SK-N-SH treated with all-trans-retinoic acid at 6 μM for 48 hours (cell line): ENCODE measurements at regions not wholly inside any gene's neighbourhood (a gene's known extent, or its start where the extent isn't known, plus 50 kb on each side); places are given as distances from the start of the nearest gene placed in this dataset.

Experiments used
- ATAC-seq: fragments of 200-7000 bp; cut with Tn5 transposase; 3 replicates; pipeline ENCODE4 v1.9.1; 2020; ENCODE audit warnings: mild to moderate bottlenecking, moderate library complexity
- ARNTL ChIP-seq: fragments of 450-650 bp; formaldehyde crosslinking; IDR thresholded peaks from 2 replicates; pipeline ENCODE4 v1.5.0; 2020; ENCODE audit warnings: low read depth, mild to moderate bottlenecking, moderate library complexity, borderline replicate concordance
- BACH2 ChIP-seq: fragments of 250-450 bp; sonication (Bioruptor Pico); IDR thresholded peaks from 2 replicates; pipeline ENCODE4 v1.9.0; 2021; ENCODE audit warnings: mild to moderate bottlenecking, borderline replicate concordance
- CREB5 ChIP-seq: fragments of 250-450 bp; sonication (Bioruptor Pico); IDR thresholded peaks from 2 replicates; pipeline ENCODE4 v1.5.1; 2020; ENCODE audit warnings: low read depth, mild to moderate bottlenecking, moderate library complexity
- CSDC2 ChIP-seq: fragments of 250-450 bp; sonication (Bioruptor Pico); IDR thresholded peaks from 2 replicates; pipeline ENCODE4 v1.5.0; 2020; ENCODE audit warnings: mild to moderate bottlenecking, moderate library complexity
- CSRNP3 ChIP-seq: fragments of 250-450 bp; sonication (Bioruptor Pico); IDR thresholded peaks from 2 replicates; pipeline ENCODE4 v1.5.1; 2021; ENCODE audit warnings: mild to moderate bottlenecking, moderate library complexity
- GLIS3 ChIP-seq: fragments of 250-450 bp; sonication (Bioruptor Pico); IDR thresholded peaks from 2 replicates; pipeline ENCODE4 v1.5.0; 2020; ENCODE audit warnings: mild to moderate bottlenecking, moderate library complexity
- OSR1 ChIP-seq: fragments of 250-450 bp; sonication (Bioruptor Pico); IDR thresholded peaks from 2 replicates; pipeline ENCODE4 v1.8.0; 2022; ENCODE audit warnings: moderate library complexity, mild to moderate bottlenecking, inconsistent platforms
- PATZ1 ChIP-seq: fragments of 250-450 bp; sonication (Bioruptor Pico); IDR thresholded peaks from 2 replicates; pipeline ENCODE4 v1.8.0; 2020; ENCODE audit warnings: mild to moderate bottlenecking, moderate library complexity, borderline replicate concordance
- POU6F1 ChIP-seq: fragments of 250-450 bp; sonication (Bioruptor Pico); IDR thresholded peaks from 2 replicates; pipeline ENCODE4 v1.8.0; 2021; ENCODE audit warnings: low read depth, mild to moderate bottlenecking, moderate library complexity, borderline replicate concordance
- PPARA ChIP-seq: fragments of 250-450 bp; sonication (Bioruptor Pico); IDR thresholded peaks from 2 replicates; pipeline ENCODE4 v1.5.0; 2020; ENCODE audit warnings: mild to moderate bottlenecking, borderline replicate concordance
- RARB ChIP-seq: fragments of 250-450 bp; sonication (Bioruptor Pico); IDR thresholded peaks from 2 replicates; pipeline ENCODE4 v1.8.0; 2021; ENCODE audit warnings: mild to moderate bottlenecking, moderate library complexity
- SNAI2 ChIP-seq: fragments of 250-450 bp; sonication (Bioruptor Pico); IDR thresholded peaks from 2 replicates; pipeline ENCODE4 v1.5.0; 2020; ENCODE audit warnings: mild to moderate bottlenecking, moderate library complexity
- TCF4 ChIP-seq: fragments of 250-450 bp; sonication (Bioruptor Pico); IDR thresholded peaks from 2 replicates; pipeline ENCODE4 v1.8.0; 2021; ENCODE audit warnings: mild to moderate bottlenecking, moderate library complexity, borderline replicate concordance
- TSHZ2 ChIP-seq: fragments of 250-450 bp; sonication (Bioruptor Pico); IDR thresholded peaks from 2 replicates; pipeline ENCODE4 v1.5.0; 2020; ENCODE audit warnings: mild to moderate bottlenecking, moderate library complexity
- ZC3H10 ChIP-seq: fragments of 250-450 bp; sonication (Bioruptor Pico); IDR thresholded peaks from 2 replicates; pipeline ENCODE4 v1.5.1; 2021; ENCODE audit warnings: mild to moderate bottlenecking, moderate library complexity
- ZFP3 ChIP-seq: fragments of 250-450 bp; sonication (Bioruptor Pico); IDR thresholded peaks from 2 replicates; pipeline ENCODE4 v1.5.0; 2020; ENCODE audit warnings: mild to moderate bottlenecking, moderate library complexity
- ZFP30 ChIP-seq: fragments of 450-650 bp; formaldehyde crosslinking; IDR thresholded peaks from 2 replicates; pipeline ENCODE4 v1.5.0; 2022; ENCODE audit warnings: mild to moderate bottlenecking, moderate library complexity
- ZNF565 ChIP-seq: fragments of 450-650 bp; formaldehyde crosslinking; conservative IDR thresholded peaks from 2 replicates; pipeline ENCODE4 v1.5.0; 2020; ENCODE audit warnings: low read depth, mild to moderate bottlenecking, moderate library complexity
- ZNF70 ChIP-seq: fragments of 450-650 bp; formaldehyde crosslinking; IDR thresholded peaks from 2 replicates; pipeline ENCODE4 v1.5.0; 2020; ENCODE audit warnings: mild to moderate bottlenecking, moderate library complexity
- ZNF8 ChIP-seq: fragments of 450-650 bp; formaldehyde crosslinking; IDR thresholded peaks from 2 replicates; pipeline ENCODE4 v1.5.0; 2020; ENCODE audit warnings: mild to moderate bottlenecking, moderate library complexity

- no peak for TF ChIP-seq ZFP30 (CRISPR knock-in tag)
- no peak for ATAC-seq
These were observed 61.0 kb upstream of the NANOS1 start for GRCh38 chr10:118968482-118968881.

- no peak for ATAC-seq
- TF ChIP-seq GLIS3 (CRISPR knock-in tag) (no peak), ZFP3 (CRISPR knock-in tag) (peak; percentile 87)
These were observed 60.5 kb upstream of the NANOS1 start for GRCh38 chr10:118969014-118969413.

GRCh38 chr10:118970770-118971169 lies 58.7 kb upstream of the NANOS1 start:
- ATAC-seq = no peak
- TF ChIP-seq TSHZ2 (CRISPR knock-in tag) = no peak
- TF ChIP-seq CSRNP3 (CRISPR knock-in tag) = no peak
- no peak for TF ChIP-seq CSDC2 (CRISPR knock-in tag)
- no peak for TF ChIP-seq ZFP30 (CRISPR knock-in tag)
- no peak for TF ChIP-seq SNAI2 (CRISPR knock-in tag)
- TF ChIP-seq ZC3H10 (CRISPR knock-in tag) = no peak
- no peak for TF ChIP-seq POU6F1 (CRISPR knock-in tag)
- TF ChIP-seq PPARA (CRISPR knock-in tag) = no peak
- no peak for TF ChIP-seq ZNF8 (CRISPR knock-in tag)
- TF ChIP-seq ZNF565 = no peak
- TF ChIP-seq PATZ1 (CRISPR knock-in tag) = no peak
- no peak for TF ChIP-seq ZFP3 (CRISPR knock-in tag)
- no peak for TF ChIP-seq OSR1 (CRISPR knock-in tag)
- no peak for TF ChIP-seq TCF4 (CRISPR knock-in tag)

- ATAC-seq = no peak
- TF ChIP-seq ARNTL (no peak), RARB (CRISPR knock-in tag) (no peak), ZC3H10 (CRISPR knock-in tag) (no peak), ZNF70 (CRISPR knock-in tag) (no peak), ZNF565 (no peak)
- TF ChIP-seq, all 23 proteins: peak for 0
These were observed 58.3 kb upstream of the NANOS1 start for GRCh38 chr10:118971187-118971586.

- ATAC-seq = no peak
- TF ChIP-seq RARB (CRISPR knock-in tag) = no peak
- no peak for TF ChIP-seq GLIS3 (CRISPR knock-in tag)
- no peak for TF ChIP-seq OSR1 (CRISPR knock-in tag)
- TF ChIP-seq TSHZ2 (CRISPR knock-in tag) = no peak
- no peak for TF ChIP-seq BACH2 (CRISPR knock-in tag)
- TF ChIP-seq ZNF8 (CRISPR knock-in tag) = no peak
- TF ChIP-seq SNAI2 (CRISPR knock-in tag) = no peak
- no peak for TF ChIP-seq CREB5 (CRISPR knock-in tag)
- no peak for TF ChIP-seq CSDC2 (CRISPR knock-in tag)
- TF ChIP-seq ZFP30 (CRISPR knock-in tag) = no peak
- no peak for TF ChIP-seq POU6F1 (CRISPR knock-in tag)
- TF ChIP-seq ZFP3 (CRISPR knock-in tag) = no peak
- TF ChIP-seq ZC3H10 (CRISPR knock-in tag) = no peak
- no peak for TF ChIP-seq TCF4 (CRISPR knock-in tag)
These were observed 57.6 kb upstream of the NANOS1 start for GRCh38 chr10:118971876-118972275.
